GM12878 (cell line): ENCODE measurements at regions not wholly inside any gene's neighbourhood (a gene's known extent, or its start where the extent isn't known, plus 50 kb on each side); places are given as distances from the start of the nearest gene placed in this dataset.

Experiments used
- ATAC-seq: fragments of 200-7000 bp; cut with Tn5 transposase; 3 replicates; pipeline ENCODE4 v1.9.1; 2020; ENCODE audit warnings: mild to moderate bottlenecking, moderate library complexity
- BruUV-seq: library from RNA; stranded (reverse); fragments of 400-500 nt; replicated peaks from 2 replicates; lab custom pipeline; 2021; lab: Mats Ljungman, UMichigan
- CTCF ChIA-PET: fragments of 300-600 bp; sonication (Branson Sonifier 250); formaldehyde crosslinking; extraction: SDS; loops from one replicate; lab custom pipeline; 2021; ENCODE audit warnings: inconsistent platforms; lab: Yijun Ruan, JAX
- POLR2A ChIA-PET: fragments of 350-600 bp; formaldehyde crosslinking; extraction: SDS; loops from one replicate; lab custom pipeline; 2021; ENCODE audit warnings: inconsistent platforms; lab: Charles Lee
- RAD21 ChIA-PET: fragments of 300-600 bp; sonication (Branson Sonifier 250); formaldehyde crosslinking; loops from one replicate; lab custom pipeline; 2023; ENCODE audit warnings: antibody characterized with exemption; ENCODE audit not compliant: unreplicated experiment; lab: Charles Lee
- SMC1A ChIA-PET: fragments of 300-600 bp; sonication (Branson Sonifier 250); formaldehyde crosslinking; loops from one replicate; lab custom pipeline; 2023; ENCODE audit not compliant: unreplicated experiment, uncharacterized antibody; lab: Charles Lee
- DNase-seq: peaks from one replicate; pipeline ENCODE4 v3.0.0-alpha.2; 2011; ENCODE audit warnings: low read depth, low spot score
- FAIRE-seq: peaks from 3 replicates; lab custom pipeline; 2011; peaks lifted over from hg19 to GRCh38; lab: Jason Lieb, UNC
- H2AFZ ChIP-seq: 2 replicates; pipeline ENCODE4 v1.6.0; 2011; ENCODE audit warnings: low read depth, low read length, control low read depth; ENCODE audit not compliant: control insufficient read depth
- H3K27ac ChIP-seq: 2 replicates; pipeline ENCODE4 v1.5.1; 2011; ENCODE audit warnings: control low read depth; ENCODE audit not compliant: control insufficient read depth, insufficient read depth
- H3K27me3 ChIP-seq, 2 experiments: replicated peaks in 1 of 2; 2 replicates each; pipeline versions ENCODE4 v1.6.0 to v1.6.1; 2011; ENCODE audit warnings: low read length in 1 of 2; ENCODE audit not compliant: control insufficient read depth in 2 of 2, insufficient read depth in 2 of 2
- H3K36me3 ChIP-seq, 2 experiments: 2 replicates each; pipeline ENCODE4 v1.5.1; 2011; ENCODE audit warnings: low read length in 1 of 2; ENCODE audit not compliant: control insufficient read depth in 2 of 2, insufficient read depth in 2 of 2
- H3K4me1 ChIP-seq: 2 replicates; pipeline ENCODE4 v1.6.1; 2011; ENCODE audit warnings: mild to moderate bottlenecking, low read length, moderate library complexity, mixed read lengths; ENCODE audit not compliant: control insufficient read depth, insufficient read depth
- H3K4me2 ChIP-seq: 2 replicates; pipeline ENCODE4 v1.6.0; 2011; ENCODE audit warnings: control low read depth; ENCODE audit not compliant: control insufficient read depth, insufficient read depth
- H3K4me3 ChIP-seq: fragments of 200-600 bp; sonication (generic); 2 replicates; pipeline ENCODE4 v1.5.1; 2016
- H3K79me2 ChIP-seq: 2 replicates; pipeline ENCODE4 v1.6.0; 2011; ENCODE audit warnings: low read length; ENCODE audit not compliant: control insufficient read depth, insufficient read depth
- H3K9ac ChIP-seq: 2 replicates; pipeline ENCODE4 v1.8.0; 2011; ENCODE audit warnings: low read length, control low read depth, mixed read lengths; ENCODE audit not compliant: control insufficient read depth, insufficient read depth
- H3K9me3 ChIP-seq: replicated peaks from 3 replicates; pipeline ENCODE4 v1.5.1; 2011; ENCODE audit warnings: mild to moderate bottlenecking, low read length; ENCODE audit not compliant: control insufficient read depth, insufficient read depth
- H4K20me1 ChIP-seq: 2 replicates; pipeline ENCODE4 v1.6.0; 2011; ENCODE audit not compliant: control insufficient read depth, insufficient read depth
- BACH1 ChIP-seq: fragments of 450-650 bp; IDR thresholded peaks from 2 replicates; pipeline ENCODE4 v1.6.1; 2017; ENCODE audit warnings: mild to moderate bottlenecking, borderline replicate concordance
- ZBED1 ChIP-seq: IDR thresholded peaks from 2 replicates; pipeline ENCODE4 v1.6.1; 2016; ENCODE audit warnings: borderline replicate concordance
- WGBS: methylation state at CpG from one replicate; pipeline ENCODE4 v1.1.6; 2016; ENCODE audit warnings: low lambda C conversion rate; ENCODE audit not compliant: insufficient replicate concordance, insufficient coverage; ENCODE audit errors: missing lambda C conversion rate; 5-methylcytosine and 5-hydroxymethylcytosine counted together
- in situ Hi-C: fragments of 300-500 bp; cut with MboI; formaldehyde crosslinking; loops from 9 replicates; pipeline ENCODE4 v1.14.3; 2018; ENCODE audit warnings: mixed read lengths
- intact Hi-C: fragments of 100-400 bp; cut with micrococcal nuclease; formaldehyde crosslinking; loops from one replicate; pipeline ENCODE4 v1.14.2; 2022; ENCODE audit not compliant: unreplicated experiment
- TF ChIP-seq, protein P1 (sequence below): IDR thresholded peaks from 2 replicates; pipeline ENCODE4 v1.6.1; 2011; ENCODE audit warnings: mild to moderate bottlenecking, low read depth, low read length, moderate library complexity; ENCODE audit not compliant: insufficient replicate concordance
- TF ChIP-seq, protein P2 (sequence below): fragments of 450-650 bp; IDR thresholded peaks from 2 replicates; pipeline ENCODE4 v1.6.1; 2017; ENCODE audit warnings: mild to moderate bottlenecking, moderate library complexity

DNA sequence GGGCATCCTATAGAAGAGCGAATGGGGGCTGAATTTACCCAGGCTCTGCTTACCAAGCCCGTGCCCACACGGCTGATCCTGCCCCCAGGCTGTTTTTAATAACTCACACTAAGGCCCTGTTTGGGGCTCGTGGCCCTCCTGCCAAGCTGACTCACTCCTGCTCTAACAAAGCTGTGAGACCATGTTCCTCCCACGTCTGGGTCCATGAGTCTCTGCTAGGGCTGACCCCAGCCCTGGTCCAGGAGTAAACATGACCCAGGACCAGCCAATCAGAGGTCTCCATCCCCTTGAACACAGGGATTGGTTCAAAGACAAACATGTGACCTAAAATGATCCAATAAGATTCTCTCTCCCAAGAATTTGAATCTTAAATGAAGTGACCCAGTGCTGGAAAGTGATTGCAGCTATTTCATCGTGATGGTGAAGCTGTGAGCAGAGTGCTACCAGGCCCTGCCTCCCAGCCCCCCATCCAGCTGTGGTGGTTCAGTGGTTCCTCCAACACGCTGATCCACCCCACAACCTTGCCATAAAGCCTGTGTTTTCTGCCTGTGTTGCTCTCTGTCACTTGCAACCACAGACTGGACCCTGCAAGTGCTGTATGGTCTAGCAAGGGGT is 57.2 kb downstream of the C16orf82 start:
- H3K9me3 ChIP-seq = no peaks in the 10 kb centered on the region
- H2AFZ ChIP-seq = no peak overlapping the region
- no peaks in the 10 kb centered on the region for H4K20me1 ChIP-seq
- no TSS peak for BruUV-seq
- CTCF ChIA-PET = no interaction called here
- RAD21 ChIA-PET = no interaction called here
- H3K4me1 ChIP-seq = no peaks in the 10 kb centered on the region
- H3K36me3 ChIP-seq = no peaks in the 10 kb centered on the region
- H3K27ac ChIP-seq = no peak overlapping the region
- H3K9ac ChIP-seq = no peak overlapping the region
- H3K27me3 ChIP-seq = no peaks in the 10 kb centered on the region; a peak in 1 of 4 replicates
- DNase-seq (no peak), FAIRE-seq (no peak), ATAC-seq (no peak)
- POLR2A ChIA-PET = no interaction called here
- WGBS = 9% methylated on average over 7 of the region's 7 CpGs
- H3K4me2 ChIP-seq = no peak overlapping the region
- no peaks in the 10 kb centered on the region for H3K79me2 ChIP-seq
- TF ChIP-seq, protein P1, sequence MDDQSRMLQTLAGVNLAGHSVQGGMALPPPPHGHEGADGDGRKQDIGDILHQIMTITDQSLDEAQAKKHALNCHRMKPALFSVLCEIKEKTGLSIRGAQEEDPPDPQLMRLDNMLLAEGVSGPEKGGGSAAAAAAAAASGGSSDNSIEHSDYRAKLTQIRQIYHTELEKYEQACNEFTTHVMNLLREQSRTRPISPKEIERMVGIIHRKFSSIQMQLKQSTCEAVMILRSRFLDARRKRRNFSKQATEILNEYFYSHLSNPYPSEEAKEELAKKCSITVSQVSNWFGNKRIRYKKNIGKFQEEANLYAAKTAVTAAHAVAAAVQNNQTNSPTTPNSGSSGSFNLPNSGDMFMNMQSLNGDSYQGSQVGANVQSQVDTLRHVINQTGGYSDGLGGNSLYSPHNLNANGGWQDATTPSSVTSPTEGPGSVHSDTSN = no peak
- no peak overlapping the region for H3K4me3 ChIP-seq
- SMC1A ChIA-PET = no interaction called here
- in situ Hi-C loops (no loop called here), intact Hi-C loops (no loop called here)

DNA sequence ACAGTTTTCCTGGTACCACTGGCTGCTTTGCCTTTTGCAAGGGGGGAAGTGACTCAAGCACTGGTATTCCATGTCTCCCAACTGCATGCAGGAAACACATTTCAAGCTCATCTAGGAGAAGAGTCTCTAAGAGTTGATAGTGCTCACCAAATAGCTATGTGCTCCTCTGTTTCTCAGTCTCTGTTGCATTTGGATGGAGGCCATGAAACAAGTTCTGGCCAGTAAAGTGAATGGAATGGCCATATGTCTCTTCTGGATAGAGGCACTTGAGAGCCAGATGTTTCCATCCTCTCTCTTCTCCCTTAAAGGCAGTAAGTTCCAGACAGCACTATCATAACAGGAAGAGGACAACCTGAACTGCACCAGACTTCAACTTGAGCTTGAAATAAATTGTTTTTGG is 60.6 kb downstream of the C16orf82 start:
- no peak for ATAC-seq
- BruUV-seq = no TSS peak
- FAIRE-seq = no peak
- TF ChIP-seq BACH1 (no peak), ZBED1 (no peak)
- TF ChIP-seq, protein P2, sequence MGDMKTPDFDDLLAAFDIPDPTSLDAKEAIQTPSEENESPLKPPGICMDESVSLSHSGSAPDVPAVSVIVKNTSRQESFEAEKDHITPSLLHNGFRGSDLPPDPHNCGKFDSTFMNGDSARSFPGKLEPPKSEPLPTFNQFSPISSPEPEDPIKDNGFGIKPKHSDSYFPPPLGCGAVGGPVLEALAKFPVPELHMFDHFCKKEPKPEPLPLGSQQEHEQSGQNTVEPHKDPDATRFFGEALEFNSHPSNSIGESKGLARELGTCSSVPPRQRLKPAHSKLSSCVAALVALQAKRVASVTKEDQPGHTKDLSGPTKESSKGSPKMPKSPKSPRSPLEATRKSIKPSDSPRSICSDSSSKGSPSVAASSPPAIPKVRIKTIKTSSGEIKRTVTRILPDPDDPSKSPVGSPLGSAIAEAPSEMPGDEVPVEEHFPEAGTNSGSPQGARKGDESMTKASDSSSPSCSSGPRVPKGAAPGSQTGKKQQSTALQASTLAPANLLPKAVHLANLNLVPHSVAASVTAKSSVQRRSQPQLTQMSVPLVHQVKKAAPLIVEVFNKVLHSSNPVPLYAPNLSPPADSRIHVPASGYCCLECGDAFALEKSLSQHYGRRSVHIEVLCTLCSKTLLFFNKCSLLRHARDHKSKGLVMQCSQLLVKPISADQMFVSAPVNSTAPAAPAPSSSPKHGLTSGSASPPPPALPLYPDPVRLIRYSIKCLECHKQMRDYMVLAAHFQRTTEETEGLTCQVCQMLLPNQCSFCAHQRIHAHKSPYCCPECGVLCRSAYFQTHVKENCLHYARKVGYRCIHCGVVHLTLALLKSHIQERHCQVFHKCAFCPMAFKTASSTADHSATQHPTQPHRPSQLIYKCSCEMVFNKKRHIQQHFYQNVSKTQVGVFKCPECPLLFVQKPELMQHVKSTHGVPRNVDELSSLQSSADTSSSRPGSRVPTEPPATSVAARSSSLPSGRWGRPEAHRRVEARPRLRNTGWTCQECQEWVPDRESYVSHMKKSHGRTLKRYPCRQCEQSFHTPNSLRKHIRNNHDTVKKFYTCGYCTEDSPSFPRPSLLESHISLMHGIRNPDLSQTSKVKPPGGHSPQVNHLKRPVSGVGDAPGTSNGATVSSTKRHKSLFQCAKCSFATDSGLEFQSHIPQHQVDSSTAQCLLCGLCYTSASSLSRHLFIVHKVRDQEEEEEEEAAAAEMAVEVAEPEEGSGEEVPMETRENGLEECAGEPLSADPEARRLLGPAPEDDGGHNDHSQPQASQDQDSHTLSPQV = no peak
- intact Hi-C loops (no loop called here), in situ Hi-C loops (no loop called here)
- Histone ChIP-seq H4K20me1 (no peaks in the 10 kb centered on the region), H3K27me3 (no peaks in the 10 kb centered on the region), H3K27ac (no peak overlapping the region), H3K4me2 (no peak overlapping the region), H3K9me3 (no peaks in the 10 kb centered on the region), H3K4me3 (no peak overlapping the region), H2AFZ (no peak overlapping the region), H3K4me1 (no peaks in the 10 kb centered on the region), H3K79me2 (no peaks in the 10 kb centered on the region), H3K9ac (no peak overlapping the region), H3K36me3 (no peaks in the 10 kb centered on the region)
- DNase-seq = no peak
- ChIA-PET SMC1A (interaction anchor here (1.4 kb wide), 1 partner anchor 9 kb away, joined by 3 read pairs; no protein-coding TSS in a partner anchor), POLR2A (no interaction called here), CTCF (interaction anchor here (0.8 kb wide), 1 partner anchor 17 kb away, joined by 3 read pairs; no protein-coding TSS in a partner anchor), RAD21 (no interaction called here)
